ENCODE measurements at regions not wholly inside any gene's neighbourhood (a gene's known extent, or its start where the extent isn't known, plus 50 kb on each side); places are given as distances from the start of the nearest gene placed in this dataset.
A peak's percentile ranks its signal among the peaks of the same experiment; 100 is the strongest.

DNA sequence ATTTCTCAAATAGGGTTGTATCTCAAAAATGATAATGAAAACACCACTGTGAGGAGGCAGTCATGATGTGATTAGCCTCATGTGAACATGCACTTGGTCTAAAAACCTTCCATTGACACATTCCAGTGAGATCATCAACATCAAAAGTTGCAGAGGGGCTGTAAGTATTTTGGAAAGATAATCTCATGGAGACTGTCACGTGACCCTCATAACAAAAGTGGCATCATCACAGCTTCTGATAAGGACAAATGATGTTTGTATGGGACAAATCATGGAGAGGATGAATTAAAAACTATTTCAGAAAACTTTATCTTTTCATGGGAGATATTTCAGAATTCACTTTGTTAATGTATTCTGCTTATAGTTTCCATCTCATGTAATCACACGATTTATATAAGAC, 203.1 kb upstream of the NDN start:
- intact Hi-C loops (cut with DNase I), result no loop called here
- no peak for DNase-seq
- no peak for ATAC-seq (ENCODE audit: poor library complexity)

DNA sequence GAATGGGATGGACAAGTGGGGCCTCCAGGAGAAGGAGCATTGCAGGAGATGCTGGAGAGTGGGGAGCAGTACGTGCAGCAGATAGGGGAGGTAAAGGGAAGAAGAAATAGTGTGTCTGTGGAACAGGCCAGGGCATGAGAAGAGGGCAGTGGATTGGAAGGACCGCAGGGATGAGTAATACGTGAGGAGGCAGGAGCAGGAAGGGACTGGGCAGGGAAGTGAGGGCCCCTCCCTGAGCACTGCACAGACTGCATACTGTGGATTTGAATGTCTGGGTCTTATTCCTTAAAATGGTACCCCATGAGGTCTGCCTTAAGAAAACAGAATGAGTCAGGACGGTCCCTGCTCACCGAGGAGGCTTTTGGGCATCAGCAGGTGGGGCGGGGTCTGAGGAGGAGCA, 210.0 kb upstream of the NDN start:
- no peak for ATAC-seq (ENCODE audit: poor library complexity)
- intact Hi-C loops (cut with DNase I), result no loop called here
- no peak for DNase-seq

DNA sequence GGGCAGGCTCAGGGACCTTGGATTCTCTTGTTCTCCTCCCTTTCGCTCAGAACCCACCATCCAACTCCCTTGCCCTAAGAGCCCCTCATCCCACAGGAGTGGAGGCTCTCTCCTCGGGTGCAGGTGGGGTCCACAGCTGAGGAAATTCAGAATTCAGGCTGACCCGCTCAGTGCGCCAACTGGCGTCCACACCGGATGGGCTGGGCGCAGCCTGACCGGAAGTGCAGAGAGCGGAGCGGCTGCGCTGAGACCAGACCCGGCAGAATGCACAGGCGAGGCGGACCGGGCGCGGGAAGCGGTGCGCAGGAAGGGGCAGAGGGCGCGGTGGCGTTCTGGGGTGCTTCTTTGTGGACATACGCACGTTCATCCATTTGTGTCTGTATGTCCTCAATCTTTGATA, 210.4 kb upstream of the NDN start:
- DNase-seq (no peak), ATAC-seq (ENCODE audit: poor library complexity) (no peak)
- intact Hi-C loops (cut with DNase I), result no loop called here

DNA sequence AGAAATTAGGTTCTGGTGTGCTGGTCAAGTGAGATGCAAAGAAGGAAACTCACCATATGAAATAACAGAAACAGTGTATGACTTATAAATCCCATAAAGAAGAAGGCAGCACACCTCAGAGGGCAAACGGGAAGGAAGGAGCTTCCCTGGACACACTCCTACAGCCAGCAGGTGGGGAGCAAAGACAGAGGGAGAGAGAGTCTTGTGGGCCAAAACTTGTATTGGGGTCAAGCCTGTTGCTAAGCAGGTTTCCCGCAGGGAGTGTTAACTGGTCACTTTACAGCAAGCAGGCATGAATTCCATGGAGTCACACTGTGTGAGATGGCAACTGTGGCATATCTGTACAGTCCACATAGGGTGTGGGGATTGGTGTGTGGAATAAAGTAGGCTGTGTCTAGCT, 222.9 kb upstream of the NDN start:
- intact Hi-C loops (cut with DNase I), result no loop called here
- DNase-seq (no peak), ATAC-seq (ENCODE audit: poor library complexity) (no peak)

DNA sequence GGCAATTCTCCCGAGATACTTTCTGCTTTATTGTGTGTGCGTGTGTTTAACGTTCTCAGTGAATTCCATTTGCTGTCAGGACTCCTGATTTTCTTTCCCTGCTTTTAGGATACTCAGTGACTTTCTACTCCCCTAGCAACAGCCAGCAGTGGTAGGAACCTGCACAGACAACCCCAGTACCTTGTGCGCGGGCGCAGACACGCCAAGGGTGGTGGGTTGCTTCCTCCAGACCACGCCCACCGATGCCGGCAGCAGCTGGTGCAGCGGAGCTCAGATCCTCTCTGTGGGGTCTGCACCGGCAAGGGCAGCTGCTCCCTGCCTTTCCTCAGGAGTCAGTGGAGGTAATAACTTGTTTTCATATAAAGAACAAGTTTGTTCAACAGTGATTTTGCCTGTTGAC, 225.1 kb upstream of the NDN start:
- intact Hi-C loops (cut with DNase I), result no loop called here
- DNase-seq, result no peak
- ATAC-seq (ENCODE audit: poor library complexity), result peak; percentile 38

DNA sequence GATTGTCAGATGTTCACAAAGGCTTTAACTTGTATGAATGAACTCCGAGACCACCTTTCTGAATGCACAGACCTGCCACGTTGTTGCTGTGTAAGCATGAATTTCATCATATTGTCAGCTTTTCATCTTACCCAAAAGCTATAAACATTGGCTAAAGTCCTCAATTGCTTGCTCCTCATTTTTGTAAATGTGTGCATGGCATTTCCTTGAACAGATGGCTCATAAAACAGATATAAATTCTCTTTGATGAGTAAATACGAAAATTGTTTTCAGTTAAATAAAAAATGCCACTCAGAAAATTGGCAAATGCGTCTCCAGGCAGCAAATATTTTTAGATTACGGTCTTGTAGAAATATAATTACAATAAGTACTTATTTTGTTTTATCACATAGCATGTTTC, 226.0 kb upstream of the NDN start:
- DNase-seq (no peak), ATAC-seq (ENCODE audit: poor library complexity) (no peak)
- intact Hi-C loops (cut with DNase I), result no loop called here

DNA sequence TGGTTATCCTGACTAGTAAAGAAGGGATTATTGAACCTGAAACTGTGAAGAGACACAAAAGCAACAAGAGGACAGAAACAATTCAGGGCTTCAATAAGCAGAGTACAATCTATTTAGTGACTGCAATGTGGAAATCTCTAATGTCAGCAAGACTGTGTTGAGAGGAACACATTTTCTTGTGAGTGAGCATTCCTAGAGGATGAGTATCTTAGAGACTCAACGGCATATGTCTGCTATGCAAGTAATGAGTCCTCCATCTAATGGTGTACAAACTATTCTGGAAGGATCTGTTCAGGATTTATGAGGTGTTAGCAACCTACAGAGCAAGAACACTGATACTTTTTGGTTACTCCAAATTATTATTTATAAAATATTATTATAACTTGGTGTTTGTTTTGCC, 226.5 kb upstream of the NDN start:
- DNase-seq (no peak), ATAC-seq (ENCODE audit: poor library complexity) (no peak)

DNA sequence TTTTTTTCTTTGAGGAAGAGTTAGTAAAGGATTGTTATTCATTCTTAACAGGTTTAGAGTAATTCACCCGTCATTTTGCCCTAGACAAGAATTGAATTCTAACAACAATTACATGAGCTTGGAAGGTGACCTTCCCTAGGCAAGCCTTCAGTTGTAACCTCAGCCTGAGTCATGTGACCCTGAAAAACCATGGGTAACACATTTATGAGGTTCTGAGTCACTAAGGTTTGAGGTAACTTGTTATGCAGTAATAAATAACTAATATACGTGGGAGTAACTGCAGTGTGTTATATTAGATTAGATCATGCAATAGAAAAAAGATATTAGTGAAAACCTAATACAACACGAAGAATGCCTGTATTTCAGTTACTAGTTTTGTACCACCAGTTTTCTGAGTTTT, 237.6 kb upstream of the NDN start:
- DNase-seq, result no peak
- intact Hi-C loops (cut with DNase I), result no loop called here
- no peak for ATAC-seq (ENCODE audit: poor library complexity)

More for the DNA sequence above, 226.5 kb upstream of the NDN start:
- intact Hi-C loops (cut with DNase I), result no loop called here

DNA sequence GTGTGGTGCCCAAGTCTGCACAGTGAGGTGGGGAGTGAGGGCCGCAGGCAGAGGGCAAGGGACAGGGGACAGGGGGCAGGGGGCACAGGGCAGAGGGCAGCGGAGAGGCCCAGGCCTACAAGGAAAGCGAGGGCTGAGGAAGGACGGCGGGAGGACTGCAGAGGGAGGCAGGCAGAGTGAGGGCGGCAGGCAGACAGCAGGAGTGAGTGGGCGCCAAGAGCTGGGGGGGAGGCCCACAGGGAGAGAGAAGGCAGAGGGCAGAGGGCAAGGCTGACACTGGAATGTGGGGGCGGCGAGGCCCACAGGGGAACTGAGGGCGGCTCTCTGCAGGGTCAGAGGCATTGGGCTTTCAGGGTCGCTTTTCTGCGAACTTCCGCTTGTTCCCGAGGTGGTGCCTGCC, 267.8 kb upstream of the NDN start:
- intact Hi-C loops (cut with DNase I), result no loop called here
- ATAC-seq (ENCODE audit: poor library complexity) (no peak), DNase-seq (no peak)

DNA sequence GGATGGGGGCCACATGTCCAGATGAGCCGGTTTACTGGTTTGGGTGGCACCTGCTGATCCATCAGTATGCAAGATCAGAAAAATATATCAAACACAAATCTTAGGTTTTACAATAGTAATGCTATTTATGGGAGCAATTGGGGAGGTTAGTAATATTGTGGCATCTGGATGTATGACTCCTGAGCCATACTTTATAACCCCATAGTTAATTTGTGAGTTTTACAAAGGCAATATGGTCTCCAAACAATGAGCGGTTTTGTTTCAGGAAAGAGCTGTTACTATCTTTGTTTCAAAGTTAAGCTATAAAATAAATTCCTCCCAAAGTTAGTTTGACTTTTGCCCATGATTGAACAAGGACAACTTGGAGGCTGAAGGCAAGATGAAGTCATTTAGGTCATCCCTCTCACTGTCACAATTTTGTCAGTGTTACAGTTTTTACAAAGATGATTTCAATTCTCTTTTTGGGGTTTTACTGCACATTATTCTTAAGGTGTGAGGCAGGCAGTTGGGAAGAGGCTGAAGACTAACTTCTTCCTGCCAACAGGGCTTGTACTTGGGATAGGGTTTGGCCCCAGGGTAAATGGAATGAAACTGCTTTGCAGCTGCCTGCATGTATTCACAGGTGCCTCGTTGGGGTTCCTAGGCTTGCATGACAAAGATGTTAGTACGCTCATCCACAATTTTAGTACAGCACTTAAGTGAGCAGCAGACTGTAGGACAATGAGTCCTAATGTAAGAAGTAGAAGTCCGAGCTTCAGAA, 296.6 kb upstream of the NDN start:
- no peak for ATAC-seq (ENCODE audit: poor library complexity)
- intact Hi-C loops (cut with DNase I), result no loop called here

DNA sequence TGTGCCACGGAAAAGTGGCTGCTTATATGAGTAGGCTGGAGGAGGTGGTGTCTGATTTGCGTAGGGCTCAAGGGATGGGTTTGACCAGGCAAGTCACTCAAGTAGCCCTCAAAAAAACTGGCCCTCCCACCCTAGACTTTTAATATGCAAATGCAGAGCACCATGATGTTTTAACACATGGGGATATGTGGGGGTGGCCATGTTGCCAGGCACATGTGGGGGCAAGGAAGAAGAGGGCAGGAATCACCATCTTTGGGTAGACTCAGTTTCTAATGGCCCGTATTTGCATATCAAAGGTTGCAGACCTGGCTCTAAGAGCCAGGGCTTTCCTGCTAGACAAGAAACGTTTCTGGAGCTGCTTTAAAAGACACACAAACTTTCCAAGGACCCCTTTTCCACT, 307.2 kb upstream of the NDN start:
- ATAC-seq (ENCODE audit: poor library complexity) (no peak), DNase-seq (no peak)
- intact Hi-C loops (cut with DNase I), result no loop called here

More for the DNA sequence above, 296.6 kb upstream of the NDN start:
- no peak for DNase-seq

DNA sequence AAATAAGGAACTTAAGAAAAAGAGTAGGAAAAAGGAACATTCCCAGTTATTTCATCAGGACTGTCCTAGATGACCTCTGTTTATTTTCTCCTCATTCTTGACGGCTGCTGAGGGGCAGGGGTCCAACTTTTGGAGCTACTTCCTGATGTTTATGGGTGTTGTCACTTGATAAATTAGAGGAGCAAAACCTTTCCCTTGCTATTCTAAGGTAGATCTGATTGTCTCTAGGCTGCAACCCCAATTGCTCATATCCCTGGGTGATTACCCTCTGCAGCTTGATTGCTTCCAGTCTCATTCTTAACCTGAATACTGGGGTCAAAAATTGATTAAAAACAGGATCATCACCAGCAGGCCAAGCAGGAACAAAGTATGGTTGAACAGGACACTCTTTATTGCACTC, 311.0 kb upstream of the NDN start:
- no peak for ATAC-seq (ENCODE audit: poor library complexity)
- intact Hi-C loops (cut with DNase I), result no loop called here
- DNase-seq, result no peak

DNA sequence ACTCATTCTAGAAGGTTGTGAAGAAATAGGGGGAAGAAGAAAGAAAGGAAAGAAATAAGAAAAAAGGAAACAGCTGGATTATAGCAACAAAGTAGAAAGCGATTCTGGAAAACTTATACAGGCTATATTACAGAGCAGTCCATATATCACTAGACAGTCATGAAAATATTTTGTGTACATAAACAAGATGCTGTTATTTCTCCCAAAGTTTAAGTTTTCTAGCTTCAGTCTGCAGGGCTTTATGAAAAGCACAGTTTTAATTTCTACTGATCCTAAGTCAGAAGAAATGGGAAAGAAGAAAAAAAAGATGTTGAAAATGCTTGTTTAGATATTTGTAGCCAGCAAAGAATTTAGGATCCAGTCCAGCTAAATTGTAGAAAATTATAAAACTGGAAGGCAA, 321.4 kb upstream of the NDN start:
- ATAC-seq (ENCODE audit: poor library complexity) (no peak), DNase-seq (no peak)
- intact Hi-C loops (cut with DNase I), result no loop called here

DNA sequence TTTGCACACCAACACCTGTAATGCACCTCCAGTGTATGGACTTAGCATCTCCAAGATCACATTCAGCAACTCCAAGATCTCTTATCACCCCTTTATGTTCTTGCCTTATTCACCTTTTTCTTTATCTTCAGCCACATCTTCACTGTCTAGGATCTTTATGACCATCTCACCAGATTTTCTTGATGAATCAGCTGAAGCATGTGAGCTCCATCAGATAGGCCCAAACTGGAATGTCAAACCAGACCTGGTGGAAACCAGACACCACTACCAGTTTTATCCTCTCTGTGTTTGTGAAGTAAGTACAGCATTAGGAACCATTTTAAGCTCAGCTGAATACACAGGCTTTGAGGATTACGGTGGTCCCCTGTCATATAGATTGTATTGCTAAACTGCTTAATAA, 330.4 kb upstream of the NDN start:
- no peak for ATAC-seq (ENCODE audit: poor library complexity)
- intact Hi-C loops (cut with DNase I), result no loop called here

DNA sequence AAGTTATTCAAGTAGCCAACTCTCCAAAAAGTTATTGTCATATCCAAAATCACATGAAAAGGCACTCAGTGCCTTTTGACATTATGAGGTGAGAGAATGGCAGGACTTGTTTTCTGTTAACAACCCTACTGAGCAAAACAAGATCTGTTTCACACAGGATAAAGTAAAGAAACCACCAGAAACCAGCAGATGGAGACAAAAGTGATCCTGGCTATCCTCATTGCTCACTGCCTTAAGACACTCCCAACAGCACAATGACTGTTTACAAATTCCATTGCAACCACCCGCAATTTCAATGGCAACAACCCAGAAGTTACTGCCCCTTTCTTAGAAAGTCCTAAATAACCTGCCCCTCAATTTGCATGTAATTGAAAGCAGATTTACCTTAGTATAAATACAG, 352.6 kb upstream of the NDN start:
- no peak for DNase-seq
- intact Hi-C loops (cut with DNase I), result no loop called here

More for the DNA sequence above, 330.4 kb upstream of the NDN start:
- no peak for DNase-seq

DNA sequence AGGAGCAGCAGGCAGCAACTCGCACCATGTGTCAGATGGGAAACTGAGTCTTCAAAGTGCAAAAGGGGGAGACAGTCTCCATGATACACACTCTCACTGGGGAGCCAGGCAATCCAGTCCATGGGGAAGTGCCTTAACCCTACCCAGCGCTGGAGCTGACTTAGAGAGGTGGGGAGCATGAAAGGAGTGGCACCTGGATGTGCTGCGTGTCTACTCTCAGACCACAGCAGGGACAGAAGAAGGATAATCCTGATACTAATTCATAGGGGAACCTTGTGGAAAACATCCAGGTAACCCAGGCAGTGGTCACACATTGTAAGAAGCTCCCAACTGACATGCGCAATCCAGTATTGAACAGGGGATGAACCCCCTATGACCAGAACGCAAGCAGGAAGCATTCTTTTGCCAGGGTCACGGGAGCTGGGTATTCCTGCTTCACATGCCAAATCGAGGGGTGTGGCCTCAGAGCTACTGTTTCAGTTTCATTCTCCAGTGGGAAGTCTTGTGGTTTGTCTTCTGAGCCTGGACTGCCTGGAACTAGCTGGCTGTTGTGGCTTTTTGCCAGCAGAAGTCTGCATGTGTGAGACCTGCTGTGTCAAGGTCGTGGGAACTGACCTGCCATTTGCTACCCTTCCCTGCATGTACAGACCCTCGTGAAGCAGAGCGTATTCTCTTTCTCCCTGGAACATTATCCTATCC, 367.6 kb upstream of the NDN start:
- intact Hi-C loops (cut with DNase I), result no loop called here
- no peak for DNase-seq

More for the DNA sequence above, 352.6 kb upstream of the NDN start:
- ATAC-seq (ENCODE audit: poor library complexity), result no peak

DNA sequence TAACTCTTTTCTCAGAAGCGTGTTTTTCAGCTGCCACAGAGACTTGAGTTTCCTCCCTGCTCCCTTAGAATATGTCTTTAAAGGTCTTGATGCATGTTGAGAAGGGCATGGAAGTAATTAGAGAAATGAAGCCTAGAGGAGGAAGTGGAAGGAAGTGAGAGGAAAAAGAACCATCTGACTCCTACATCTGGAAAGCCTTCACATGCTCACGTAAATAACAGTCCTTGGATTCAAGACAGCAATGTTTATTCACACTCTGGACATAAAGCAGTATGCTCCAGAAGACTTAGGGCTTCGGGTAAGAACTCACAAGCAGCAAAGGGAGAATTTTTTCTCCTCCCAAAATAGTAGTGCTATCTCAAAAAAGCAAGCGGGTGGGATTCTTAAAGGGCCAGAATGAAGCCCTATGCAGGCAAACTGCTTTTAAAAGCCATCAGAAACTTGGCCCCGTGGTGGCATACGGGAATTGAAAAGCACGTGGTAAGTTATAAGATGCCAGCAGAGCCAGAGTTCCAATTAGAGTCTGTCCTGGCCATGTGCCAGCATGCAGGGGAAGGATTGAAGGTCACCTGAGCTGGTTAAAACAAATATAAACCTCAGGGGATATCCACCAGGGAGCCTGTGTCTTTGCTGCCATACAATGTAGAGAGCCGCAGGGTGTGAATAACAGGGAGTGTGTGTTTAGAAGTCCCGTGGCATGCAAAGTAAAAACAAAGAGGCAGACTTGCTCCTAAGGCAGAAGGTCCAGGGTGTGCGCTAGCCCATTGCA, 380.8 kb upstream of the NDN start:
- intact Hi-C loops (cut with DNase I), result no loop called here
- DNase-seq (no peak), ATAC-seq (ENCODE audit: poor library complexity) (no peak)

More for the DNA sequence above, 367.6 kb upstream of the NDN start:
- no peak for ATAC-seq (ENCODE audit: poor library complexity)

DNA sequence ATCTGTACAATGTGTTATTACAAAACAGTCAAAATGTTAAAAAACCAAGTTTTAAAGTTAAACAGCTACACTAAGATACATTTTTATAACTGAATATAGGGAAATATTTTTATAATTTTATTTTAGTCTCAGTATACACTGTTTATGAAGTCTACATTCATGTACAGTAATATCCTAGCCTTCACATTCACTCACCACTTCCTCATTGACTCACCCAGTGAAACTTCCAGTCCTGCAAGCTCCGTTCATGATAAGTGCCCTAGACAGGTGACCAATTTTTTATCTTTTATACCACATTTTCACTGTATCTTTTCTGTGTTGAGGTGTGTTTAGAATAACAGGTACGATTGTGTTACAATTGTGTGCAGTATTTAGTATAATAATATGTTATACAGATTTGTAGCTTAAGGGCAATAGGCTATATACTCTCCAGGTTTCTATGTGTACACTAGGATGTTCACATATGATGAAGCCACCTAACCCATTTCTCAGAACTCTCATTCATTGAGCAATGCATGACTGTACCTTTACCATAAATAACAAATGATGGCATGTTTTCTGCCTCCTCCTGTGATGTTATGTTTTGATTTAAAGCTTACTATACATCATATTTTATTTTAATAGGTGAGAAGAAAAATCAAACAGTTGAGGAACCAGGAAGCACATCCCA, 388.4 kb upstream of the NDN start:
- ATAC-seq (ENCODE audit: poor library complexity) (no peak), DNase-seq (no peak)
- intact Hi-C loops (cut with DNase I), result no loop called here

DNA sequence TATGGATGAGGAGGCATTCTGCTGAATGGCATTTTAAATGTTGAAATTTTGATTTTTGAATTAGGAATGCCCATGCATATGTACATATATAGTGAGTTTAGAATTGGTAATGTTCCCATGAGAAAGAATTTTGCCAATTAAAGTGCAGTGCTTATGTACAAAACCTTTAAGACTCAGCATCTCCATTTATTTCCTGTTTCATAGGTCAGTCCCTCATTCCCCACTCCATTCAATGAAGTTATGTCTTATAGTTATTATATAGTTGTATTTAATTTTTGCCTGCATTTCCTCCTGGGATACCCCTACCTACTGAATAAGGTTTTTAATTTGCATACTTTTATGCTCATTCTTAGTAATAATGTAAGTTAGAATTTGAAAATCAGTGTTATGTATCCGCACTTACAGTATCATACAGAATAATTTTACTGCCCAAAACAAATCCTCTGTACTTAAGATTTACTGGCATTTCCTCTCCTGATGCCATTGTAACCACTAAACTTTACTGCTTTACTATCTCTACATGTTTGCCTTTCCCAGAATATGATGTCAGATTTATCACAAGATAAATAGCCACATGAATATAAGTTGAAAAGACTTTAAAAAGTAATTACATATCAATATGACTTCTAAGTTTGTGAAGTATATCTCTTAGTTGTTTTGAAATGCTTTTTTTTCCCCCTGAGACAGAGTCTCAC, 389.1 kb upstream of the NDN start:
- intact Hi-C loops (cut with DNase I), result no loop called here
- ATAC-seq (ENCODE audit: poor library complexity) (no peak), DNase-seq (no peak)

Data from Right ventricle myocardium superior (tissue), 1 donor.